GM19438 (cell line): ENCODE measurements at regions not wholly inside any gene's neighbourhood (a gene's known extent, or its start where the extent isn't known, plus 50 kb on each side); places are given as distances from the start of the nearest gene placed in this dataset.
A peak's percentile ranks its signal among the peaks of the same experiment; 100 is the strongest.
"Not testable (repeated sequence)": the region's sequence is repeated elsewhere in the genome, so short reads cannot be mapped to it uniquely, and the experiment has no call there.

Experiments
- ATAC-seq: cut with Tn5 transposase; IDR thresholded peaks from one replicate; pipeline ENCODE4 v1.9.1; 2021; ENCODE audit warnings: low read depth; ENCODE audit not compliant: unreplicated experiment

DNA sequence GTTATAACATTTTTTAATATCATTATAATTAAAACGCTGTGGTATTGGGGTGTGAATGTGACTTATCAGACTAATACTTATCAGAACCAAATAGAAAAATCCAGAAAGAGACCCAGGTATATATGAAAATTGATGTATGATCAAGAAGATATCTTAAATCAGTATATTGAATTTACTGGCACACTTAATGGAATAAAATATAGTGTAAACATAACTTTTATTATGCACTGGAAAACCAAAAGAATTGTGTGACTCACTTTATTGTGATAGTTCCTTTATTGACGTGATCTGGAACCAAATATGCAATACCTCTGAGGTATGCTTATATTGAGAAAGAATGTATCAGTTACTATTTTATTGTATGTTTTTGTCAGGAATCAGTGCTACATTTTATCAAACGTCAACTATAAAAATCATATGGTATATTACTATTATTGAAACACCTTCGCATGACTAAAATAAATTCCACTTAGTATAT is 250.7 kb upstream of the SPOPL start:
- ATAC-seq = not testable (repeated sequence)

DNA sequence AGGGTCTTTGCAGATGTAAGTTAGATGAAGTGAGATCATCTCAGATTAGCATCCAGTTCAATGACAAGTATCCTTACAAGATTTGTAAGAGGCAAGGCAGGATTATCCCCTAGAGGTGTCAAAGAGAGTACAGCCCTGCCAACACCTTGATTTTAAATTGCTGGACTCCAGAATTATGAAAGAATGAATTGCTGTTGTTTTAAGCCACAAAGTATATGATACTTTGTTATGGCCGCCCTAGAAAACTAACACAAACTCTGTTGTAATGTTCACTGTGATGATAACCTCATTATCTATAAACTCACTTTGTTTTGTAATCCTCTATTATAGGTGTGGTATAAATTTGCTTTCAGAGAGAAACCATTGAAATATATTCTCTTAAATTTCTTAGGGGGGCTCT is 249.0 kb upstream of the SPOPL start:
- no peak for ATAC-seq

DNA sequence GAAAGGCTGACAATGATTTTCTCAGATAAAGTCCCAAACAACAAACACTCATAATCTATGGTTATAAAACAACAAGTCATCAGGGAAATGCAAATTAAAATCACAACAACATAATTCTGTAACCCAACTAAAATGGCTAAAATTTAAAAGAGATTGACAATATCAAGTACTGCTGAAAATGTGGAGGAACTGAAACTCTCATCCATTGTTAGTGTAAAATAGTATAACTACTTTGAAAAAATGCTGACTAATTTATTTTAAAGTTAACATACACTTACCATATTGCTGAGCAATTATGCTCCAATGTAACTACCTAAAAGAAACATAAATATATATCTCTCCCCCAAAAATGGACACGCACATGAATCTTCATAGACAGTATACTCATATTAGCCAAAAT is 245.9 kb upstream of the SPOPL start:
- no peak for ATAC-seq

DNA sequence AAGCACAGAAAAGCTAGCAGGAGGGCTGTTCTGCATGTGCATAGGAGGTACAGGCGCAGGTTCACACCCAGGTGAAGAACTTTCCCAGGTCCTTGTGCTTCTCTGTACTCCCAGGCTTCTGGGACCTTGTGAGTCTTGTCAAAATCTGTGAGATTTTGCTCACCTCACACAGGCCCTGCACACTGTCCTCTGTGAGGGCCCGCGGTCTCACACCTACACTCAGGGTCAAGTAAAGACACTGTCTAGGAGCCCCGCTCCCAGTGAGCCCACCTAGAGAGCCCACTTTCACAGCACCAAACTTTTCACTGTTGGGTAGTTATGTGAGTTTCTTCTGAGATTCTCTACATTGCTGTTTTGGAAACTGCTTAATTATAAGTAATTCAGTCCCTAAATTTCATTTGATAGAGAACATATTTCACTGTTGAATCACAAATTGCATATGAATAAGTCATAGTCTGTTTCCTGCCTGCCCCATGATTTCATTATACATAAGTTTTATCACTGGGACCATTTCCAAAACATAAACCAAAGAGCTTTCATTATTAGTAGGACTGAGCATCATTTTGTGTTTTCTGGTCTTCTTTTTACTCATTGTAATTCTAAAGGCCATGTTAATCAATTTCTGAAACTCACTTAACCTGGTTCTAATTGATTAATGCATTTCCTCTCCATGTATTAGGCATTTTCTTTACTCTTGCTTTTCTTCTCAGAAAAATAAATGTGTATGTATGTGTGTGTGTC is 234.2 kb upstream of the SPOPL start:
- ATAC-seq = peak; percentile 80

DNA sequence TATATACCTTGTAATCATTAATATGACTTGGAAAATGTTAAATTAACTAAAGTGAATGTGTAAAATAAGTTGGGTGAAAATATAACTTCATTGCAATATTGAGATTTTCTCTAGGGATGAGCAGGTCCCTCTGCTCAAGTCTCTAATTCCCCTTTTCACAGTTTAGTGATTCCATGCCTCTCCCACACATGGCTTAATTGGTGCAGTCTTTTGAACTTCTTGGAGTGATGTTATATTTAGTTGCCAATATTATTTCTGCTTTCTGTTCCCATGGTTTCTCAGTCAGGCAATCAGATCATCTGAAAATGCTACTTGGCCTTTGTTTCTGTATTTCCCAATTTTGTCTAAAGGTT is 233.7 kb upstream of the SPOPL start:
- peak; percentile 46 for ATAC-seq

DNA sequence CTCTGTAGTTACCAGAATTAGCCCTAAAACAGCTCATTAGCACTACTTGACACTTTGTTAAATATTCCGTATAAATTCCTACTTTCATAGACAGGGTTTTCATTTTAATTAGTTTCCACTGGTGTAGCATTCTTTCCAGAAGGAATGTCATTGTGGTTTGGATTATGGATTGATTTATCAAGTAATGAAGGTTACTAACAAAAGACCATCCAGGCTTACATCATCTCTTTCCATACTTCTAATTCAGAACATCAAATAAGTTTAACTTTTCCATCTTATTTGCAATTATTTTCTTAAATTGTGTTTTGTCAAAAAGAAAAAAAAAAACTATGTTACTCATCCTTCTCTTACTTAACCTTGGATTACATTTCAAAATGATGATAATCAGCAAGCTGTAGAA is 231.8 kb upstream of the SPOPL start:
- ATAC-seq = no peak

DNA sequence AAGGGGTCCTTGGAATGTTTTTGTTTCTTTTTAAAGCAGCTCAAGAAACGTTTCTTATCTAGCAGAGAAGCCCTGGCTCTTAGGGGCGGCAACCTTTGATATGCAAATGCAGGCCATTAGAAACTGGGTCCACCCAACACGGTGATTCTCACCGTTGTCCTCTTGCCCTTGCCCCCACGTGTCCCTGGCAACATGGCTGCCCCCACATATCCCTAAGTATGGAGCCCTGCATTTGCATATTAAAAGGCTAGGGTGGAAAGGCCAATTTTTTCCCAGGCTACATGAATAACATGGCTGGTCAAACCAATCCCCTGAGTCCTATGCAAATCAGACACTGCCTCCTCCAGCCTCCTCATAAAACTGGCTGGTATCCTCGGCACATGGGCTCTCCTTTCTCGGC is 230.1 kb upstream of the SPOPL start:
- no peak for ATAC-seq

DNA sequence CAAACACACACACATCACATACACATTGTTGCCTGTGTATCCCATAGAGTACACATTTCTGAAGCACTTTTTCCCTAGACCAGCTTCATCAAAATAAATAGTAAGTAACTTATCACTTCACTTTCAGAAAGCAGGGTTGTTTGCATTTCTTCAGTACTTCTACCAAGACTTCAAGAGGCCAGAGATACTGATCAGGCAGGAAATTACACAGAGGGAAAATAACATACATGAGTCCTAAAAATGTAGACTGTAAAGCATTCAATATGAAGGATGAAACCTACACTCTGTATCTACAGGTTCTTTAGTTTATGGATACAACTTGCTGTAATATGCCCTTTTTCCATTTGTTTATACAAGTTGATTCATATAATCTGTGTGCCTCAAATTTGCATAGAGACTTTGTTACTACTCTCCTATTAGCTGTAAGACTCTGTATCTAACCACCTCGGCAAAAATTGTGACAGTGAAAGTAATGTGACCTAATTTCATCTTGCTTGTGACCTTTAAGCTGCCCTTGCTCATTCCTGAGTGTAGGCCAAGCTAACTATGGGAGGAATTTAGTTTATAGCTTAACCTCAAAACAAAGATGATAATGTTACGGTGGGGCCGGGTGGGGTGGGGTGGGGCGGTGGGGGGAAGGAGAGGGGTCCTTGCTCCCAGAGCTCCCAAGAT is 228.9 kb upstream of the SPOPL start:
- ATAC-seq = no peak

DNA sequence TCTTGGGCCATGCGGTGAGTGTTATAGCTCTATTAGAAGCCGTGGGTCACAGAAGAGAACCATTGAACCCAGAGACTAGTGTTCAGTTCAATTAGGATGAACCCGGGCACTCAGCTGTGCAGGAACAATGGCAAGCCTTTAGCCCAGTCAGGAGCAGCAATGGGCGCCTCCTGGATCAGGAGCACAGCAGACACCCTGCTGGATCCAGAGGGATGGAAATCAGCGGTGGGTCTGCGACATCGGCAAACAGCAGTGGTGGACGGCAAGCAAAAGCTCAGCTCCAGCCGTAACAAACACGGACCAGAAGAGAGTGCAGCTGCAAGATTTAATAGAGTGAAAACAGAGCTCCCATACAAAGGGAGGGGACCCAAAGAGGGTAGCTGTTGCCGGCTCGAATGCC is 228.3 kb upstream of the SPOPL start:
- ATAC-seq = not testable (repeated sequence)

DNA sequence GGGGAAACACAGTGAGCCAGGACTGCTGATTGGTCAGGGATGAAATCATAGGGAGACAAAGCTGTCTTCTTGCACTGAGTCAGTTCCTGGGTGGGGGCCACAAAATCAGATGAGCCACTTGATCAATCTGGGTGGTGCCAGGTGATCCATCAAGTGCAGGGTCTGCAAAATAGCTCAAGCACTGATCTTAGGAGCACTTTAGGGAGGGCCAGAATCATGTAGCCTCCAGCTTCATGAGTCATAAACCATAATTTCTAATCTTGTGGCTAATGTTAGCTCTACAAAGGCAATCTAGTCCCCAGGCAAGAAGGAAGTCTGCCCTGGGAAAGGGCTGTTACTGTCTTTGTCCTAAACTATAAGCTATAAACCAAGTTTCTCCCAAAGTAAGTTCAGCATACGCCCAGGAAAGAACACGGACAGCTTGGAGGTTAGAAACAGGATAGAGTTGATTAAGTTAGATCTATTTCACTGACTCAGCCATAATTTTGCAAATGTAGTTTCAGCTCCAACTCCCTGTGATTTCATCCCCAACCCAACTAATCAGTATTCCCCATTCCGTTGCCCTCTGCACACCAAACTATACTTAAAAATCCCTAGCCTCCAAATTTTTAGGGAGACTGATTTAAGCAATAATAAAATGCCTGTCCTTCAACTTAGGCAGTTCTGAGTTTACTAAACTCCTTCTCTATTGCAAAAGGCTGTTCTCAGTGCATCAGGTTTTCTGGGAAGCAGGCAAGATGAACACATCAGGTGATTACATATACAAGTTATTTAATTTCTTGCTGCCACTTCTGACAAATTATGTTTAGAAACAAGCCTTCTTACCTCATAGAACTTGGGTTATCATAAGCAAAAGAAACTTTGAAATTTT is 226.9 kb upstream of the SPOPL start:
- ATAC-seq = no peak

DNA sequence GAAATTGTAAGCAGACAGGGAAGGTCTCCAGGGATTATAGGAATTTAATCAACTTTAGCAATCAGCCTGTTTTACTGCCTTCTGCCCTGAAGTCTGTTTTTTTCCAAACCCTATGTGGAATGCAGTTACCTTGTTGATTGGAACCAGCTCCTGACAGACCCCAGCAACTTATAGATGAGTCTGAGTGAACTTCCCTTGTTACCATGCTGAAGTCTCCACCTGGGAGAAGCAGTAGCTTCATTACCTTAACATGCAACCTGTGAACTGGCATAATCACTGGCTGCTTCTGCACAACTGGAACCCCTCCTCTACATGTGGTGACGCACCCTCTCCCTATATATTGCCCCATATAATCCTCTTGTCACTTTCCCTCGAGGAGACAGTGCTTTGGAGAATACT is 226.3 kb upstream of the SPOPL start:
- ATAC-seq = no peak

DNA sequence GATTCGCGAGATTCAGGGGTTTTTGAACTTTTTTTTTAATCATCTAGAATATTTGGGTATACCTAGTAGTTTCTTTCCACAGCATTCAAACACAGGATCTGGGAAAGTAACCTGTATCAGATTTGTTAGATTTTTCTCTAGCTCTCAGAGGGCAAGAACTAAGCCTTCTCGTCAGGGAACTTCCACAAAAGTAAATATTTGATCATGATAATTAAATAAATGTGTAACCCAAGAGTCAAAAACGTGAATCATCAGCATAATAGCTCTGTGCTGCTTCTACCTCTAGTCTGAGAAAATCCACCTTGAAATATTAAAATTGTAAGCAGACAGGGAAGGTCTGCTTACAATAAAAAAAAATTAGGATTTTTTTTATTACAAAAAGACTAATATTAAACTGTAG is 225.7 kb upstream of the SPOPL start:
- ATAC-seq = no peak

DNA sequence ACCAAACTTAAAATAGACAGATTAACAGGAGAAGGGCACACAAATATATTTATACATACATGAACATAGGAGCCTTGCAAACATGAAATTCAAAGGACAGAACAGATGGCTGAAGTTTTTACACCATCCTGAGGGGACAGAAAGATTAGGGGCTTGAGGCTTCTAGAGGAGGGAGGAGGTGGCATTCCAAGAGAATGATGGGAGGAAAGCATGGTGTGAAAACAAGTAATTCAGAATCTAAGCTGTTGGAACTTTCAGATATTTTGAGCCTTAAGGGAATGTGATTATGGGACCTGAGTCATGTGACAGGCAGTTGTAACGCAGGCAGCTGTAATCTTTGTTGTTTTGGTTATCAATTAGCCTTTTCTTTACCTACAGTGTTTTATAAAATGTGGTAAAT is 225.2 kb upstream of the SPOPL start:
- ATAC-seq = no peak

DNA sequence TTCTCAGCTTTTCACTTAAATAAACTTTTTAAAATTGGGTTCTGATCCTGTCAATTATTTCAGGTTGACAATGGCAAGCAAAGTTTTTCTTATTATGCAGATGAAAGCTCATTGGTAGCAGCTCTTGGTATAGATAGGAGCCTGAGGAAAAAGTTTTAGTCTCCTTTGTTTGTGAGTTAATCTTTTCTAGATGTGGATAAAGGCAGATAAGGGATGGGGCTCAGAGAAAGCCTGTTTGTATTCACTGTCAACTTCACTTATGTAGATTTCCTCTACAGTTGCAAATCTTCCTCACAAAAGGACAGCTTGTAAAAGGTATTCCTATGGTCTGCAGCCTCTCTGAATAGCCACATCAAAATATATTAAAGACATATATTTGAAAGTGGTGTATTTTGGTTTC is 224.5 kb upstream of the SPOPL start:
- no peak for ATAC-seq

DNA sequence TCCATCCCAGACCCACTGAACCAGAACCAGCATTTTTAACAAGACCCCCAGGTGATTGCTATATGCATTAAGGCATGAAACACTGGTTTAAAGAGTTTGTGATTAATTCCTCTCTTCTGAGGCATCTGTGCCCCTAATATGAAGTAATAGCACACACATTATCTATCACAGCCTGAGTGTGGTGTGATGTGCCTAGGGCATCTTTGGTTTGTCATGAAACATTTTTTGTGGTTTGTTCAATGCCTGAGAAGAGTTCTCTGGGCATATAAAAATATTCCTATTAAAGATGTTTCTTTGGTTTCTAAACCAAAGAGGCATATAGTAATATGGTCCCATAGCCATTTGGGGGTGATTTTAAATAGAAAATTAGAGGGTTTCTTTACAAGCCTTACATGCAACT is 221.7 kb upstream of the SPOPL start:
- ATAC-seq = no peak

DNA sequence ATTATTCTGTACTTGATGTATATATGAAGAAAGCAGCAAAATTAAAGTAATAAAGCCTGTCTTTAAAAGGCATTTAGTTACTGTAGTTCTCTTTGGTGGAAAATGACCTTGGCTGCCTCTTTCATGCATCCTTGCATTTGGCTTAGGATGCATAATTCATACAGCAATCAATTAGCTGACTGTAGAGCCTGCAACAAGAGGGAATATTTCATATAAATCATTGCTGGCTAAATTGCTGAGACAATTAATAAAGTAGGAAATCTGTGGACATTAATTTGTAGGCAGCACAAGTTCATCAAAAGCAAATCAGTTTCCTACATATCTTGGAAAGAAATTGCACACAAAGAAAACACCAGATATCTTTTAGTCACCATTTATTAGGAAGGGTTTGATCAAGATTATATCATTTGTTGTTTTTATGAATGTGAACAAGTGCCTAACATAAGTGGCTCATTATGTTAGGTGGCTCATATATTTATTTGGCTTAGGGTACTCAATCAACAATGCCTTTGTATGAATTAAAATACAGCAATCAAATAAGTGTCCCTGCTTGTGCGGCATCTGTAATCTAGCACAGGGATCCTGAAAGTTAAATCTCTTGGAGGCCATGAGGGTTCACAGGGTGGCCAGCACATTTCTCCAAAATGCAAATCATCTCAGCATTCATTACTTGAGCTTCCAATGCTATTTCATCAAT is 220.4 kb upstream of the SPOPL start:
- ATAC-seq = no peak

DNA sequence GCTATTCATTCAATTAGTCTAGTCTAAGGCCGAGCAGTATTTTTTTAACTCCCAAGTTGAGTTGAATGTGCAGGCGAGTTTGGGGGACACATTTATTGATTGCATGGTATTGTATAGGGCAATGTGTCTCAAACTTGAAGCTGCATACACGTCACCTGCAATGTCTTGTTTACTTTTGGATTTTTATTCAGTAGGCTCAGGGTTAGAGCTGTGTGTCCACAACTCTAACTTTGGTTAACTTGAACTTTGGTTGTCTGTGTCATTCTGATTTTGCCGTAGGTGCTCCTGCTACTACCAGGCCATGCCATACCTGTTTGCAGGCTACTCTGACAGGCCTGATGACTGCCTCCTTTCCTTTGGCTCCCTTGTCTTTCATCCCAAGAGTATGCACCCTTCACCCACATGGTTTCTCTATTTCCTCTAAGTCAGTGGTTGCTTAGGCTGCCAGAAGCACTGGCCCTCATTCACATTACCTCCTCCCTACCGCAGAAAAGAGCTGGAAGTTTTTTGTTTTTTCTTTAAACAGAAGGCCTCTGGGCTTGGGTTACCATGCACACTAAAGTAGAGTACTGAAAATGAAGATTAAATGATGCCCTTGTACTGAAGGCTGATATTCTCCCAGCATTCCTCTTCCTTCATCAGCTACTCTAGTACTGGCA is 219.4 kb upstream of the SPOPL start:
- ATAC-seq = no peak

DNA sequence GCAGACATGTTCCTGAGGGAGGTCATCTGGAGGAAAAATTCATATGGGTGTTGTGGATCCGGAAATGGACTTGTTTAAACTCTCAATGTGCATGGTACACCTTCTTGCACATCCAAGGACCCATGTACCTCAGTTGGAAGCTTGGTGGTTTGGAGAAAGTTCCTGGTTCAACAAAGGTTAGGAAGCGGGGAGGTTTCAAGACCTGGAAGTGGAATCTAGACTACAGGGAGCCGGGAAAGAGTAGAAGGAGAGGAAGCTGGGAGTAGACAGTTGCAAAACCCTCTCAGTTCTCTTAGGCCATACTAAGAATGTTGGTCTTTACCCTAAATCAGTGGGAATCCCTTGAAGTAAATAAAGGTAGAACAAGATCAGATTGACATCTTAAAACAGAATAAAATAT is 209.8 kb upstream of the SPOPL start:
- no peak for ATAC-seq

DNA sequence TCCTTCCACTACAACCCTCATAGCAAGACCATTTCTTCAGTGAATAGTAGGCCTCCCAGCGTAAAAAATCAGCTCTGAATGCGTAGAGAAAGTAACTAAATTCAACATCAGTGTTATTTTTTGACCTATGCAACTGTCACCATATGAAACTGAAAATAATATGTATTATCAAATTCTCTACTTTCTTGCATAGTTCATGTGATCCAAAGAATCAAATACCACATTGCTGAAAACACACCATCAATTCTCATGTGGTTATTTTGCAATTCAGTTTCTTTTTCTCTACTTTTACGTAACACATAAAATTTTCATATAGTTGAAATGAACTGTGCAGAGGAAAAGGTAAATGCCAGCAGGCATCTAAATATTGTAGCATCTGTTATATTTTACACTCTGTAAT is 208.5 kb upstream of the SPOPL start:
- ATAC-seq = no peak

DNA sequence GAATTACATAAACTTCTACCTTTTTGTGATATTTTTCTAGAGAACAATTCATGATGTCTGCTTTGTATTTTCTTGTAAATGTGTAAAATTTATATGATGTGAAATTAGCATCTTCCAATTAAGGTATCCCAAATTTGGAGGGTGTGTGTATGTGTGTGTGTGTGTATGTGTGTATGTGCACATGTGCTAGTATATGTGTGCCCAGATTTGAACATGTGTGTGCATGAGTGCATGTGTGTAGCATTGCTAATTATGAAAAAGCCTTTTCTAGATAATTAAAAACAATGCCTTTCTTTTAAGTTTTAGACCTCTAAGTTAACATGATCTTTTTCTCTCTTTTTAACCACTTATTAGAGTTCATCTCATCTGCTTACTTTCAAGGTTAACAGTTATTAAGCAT is 208.0 kb upstream of the SPOPL start:
- no peak for ATAC-seq
